Thoracic aorta (tissue), 2 donors: ENCODE measurements at regions not wholly inside any gene's neighbourhood (a gene's known extent, or its start where the extent isn't known, plus 50 kb on each side); places are given as distances from the start of the nearest gene placed in this dataset.

Experiments used
- ATAC-seq: fragments of 150-250 bp; one replicate; pipeline ENCODE4 v1.8.0; 2017; ENCODE audit warnings: low read depth; ENCODE audit not compliant: insufficient number of reproducible peaks, low FRiP score
- DNase-seq: peaks from one replicate; pipeline ENCODE4 v3.0.0-alpha.2; 2020; ENCODE audit warnings: low spot score
- H3K27ac ChIP-seq, 2 donors: fragments of 200-600 bp; sonication (generic); 1 replicate in 1 of 2; 2 replicates in 1 of 2; pipeline ENCODE4 v1.5.1; 2016; ENCODE audit warnings: mild to moderate bottlenecking in 2 of 2, moderate library complexity in 2 of 2
- H3K27me3 ChIP-seq: fragments of 200-600 bp; sonication (generic); replicated peaks from 2 replicates; pipeline ENCODE4 v1.6.0; 2016; ENCODE audit warnings: mild to moderate bottlenecking; ENCODE audit not compliant: insufficient read depth
- H3K36me3 ChIP-seq: fragments of 200-600 bp; sonication (generic); one replicate; pipeline ENCODE4 v1.5.1; 2016
- H3K4me1 ChIP-seq, 2 donors: fragments of 200-600 bp; sonication (generic); 1 replicate in 1 of 2; 2 replicates in 1 of 2; pipeline versions ENCODE4 v1.5.1 to v1.6.0; 2016; ENCODE audit warnings: low read depth in 2 of 2, mild to moderate bottlenecking in 1 of 2; ENCODE audit not compliant: control insufficient read depth in 1 of 2
- H3K4me3 ChIP-seq: fragments of 200-600 bp; sonication (generic); 2 replicates; pipeline ENCODE4 v1.5.1; 2016; ENCODE audit warnings: mild to moderate bottlenecking
- H3K9me3 ChIP-seq: fragments of 200-600 bp; sonication (generic); 2 replicates; pipeline ENCODE4 v1.5.1; 2016
- TF ChIP-seq, protein P1 (sequence below): fragments of 200-600 bp; sonication (generic); IDR thresholded peaks from one replicate; pipeline ENCODE4 v1.5.1; 2019; ENCODE audit warnings: antibody characterized with exemption

GRCh38 chr12:82097438-82097837, 260.7 kb downstream of the CCDC59 start:
- TF ChIP-seq, protein P1, sequence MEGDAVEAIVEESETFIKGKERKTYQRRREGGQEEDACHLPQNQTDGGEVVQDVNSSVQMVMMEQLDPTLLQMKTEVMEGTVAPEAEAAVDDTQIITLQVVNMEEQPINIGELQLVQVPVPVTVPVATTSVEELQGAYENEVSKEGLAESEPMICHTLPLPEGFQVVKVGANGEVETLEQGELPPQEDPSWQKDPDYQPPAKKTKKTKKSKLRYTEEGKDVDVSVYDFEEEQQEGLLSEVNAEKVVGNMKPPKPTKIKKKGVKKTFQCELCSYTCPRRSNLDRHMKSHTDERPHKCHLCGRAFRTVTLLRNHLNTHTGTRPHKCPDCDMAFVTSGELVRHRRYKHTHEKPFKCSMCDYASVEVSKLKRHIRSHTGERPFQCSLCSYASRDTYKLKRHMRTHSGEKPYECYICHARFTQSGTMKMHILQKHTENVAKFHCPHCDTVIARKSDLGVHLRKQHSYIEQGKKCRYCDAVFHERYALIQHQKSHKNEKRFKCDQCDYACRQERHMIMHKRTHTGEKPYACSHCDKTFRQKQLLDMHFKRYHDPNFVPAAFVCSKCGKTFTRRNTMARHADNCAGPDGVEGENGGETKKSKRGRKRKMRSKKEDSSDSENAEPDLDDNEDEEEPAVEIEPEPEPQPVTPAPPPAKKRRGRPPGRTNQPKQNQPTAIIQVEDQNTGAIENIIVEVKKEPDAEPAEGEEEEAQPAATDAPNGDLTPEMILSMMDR: no peak
- no peak overlapping the region for H3K27ac ChIP-seq
- no peaks in the 10 kb centered on the region for H3K9me3 ChIP-seq

GRCh38 chr12:82090165-82090564, 268.0 kb downstream of the CCDC59 start:
- H3K27me3 ChIP-seq: no peaks in the 10 kb centered on the region
- no peak for ATAC-seq

More at GRCh38 chr12:82097438-82097837, 260.7 kb downstream of the CCDC59 start:
- no peaks in the 10 kb centered on the region for H3K36me3 ChIP-seq
- DNase-seq (no peak), ATAC-seq (no peak)
- no peak overlapping the region for H3K4me3 ChIP-seq
- H3K27me3 ChIP-seq: no peaks in the 10 kb centered on the region
- no peaks in the 10 kb centered on the region for H3K4me1 ChIP-seq

GRCh38 chr12:82089369-82090121, 268.6 kb downstream of the CCDC59 start:
- ATAC-seq: no peak
- H3K9me3 ChIP-seq: peaks cover 5% of the 10 kb centered on the region

More at GRCh38 chr12:82090165-82090564, 268.0 kb downstream of the CCDC59 start:
- Histone ChIP-seq H3K36me3 (no peaks in the 10 kb centered on the region), H3K9me3 (no peaks in the 10 kb centered on the region), H3K4me1 (no peaks in the 10 kb centered on the region), H3K27ac (no peak overlapping the region), H3K4me3 (no peak overlapping the region)
- no peak for DNase-seq
- TF ChIP-seq, protein P1: no peak

DNA sequence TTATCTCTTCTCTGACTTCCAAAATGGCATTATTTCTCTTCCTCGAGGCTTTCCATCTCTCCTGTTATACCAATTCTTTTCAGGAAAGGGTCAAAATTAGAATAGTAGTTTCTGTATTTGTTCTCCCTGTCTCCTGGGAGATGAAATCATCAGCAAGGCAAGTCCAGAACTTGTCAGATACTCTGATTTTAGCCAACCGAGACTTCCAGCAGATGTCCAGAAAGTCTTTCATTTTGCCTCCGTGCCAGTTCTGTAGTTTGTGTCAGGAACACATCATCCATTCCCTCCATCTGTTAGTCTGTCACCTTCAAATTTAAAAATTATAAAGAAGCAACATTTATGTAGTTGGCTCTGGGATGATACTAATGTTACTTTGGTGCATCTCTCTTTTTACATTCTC, 275.7 kb downstream of the CCDC59 start:
- TF ChIP-seq, protein P1: no peak
- DNase-seq (no peak), ATAC-seq (no peak)
- Histone ChIP-seq H3K36me3 (no peaks in the 10 kb centered on the region), H3K27me3 (no peaks in the 10 kb centered on the region), H3K4me3 (no peak overlapping the region), H3K9me3 (peaks cover 6% of the 10 kb centered on the region), H3K4me1 (no peaks in the 10 kb centered on the region), H3K27ac (no peak overlapping the region)

More at GRCh38 chr12:82089369-82090121, 268.6 kb downstream of the CCDC59 start:
- no peak for DNase-seq
- TF ChIP-seq, protein P1: no peak
- Histone ChIP-seq H3K27ac (no peak overlapping the region), H3K4me3 (no peak overlapping the region), H3K4me1 (no peaks in the 10 kb centered on the region), H3K36me3 (no peaks in the 10 kb centered on the region), H3K27me3 (no peaks in the 10 kb centered on the region)

- Histone ChIP-seq H3K27ac (no peak overlapping the region), H3K4me1 (no peaks in the 10 kb centered on the region), H3K36me3 (no peaks in the 10 kb centered on the region), H3K27me3 (no peaks in the 10 kb centered on the region), H3K4me3 (no peak overlapping the region), H3K9me3 (no peaks in the 10 kb centered on the region)
- ATAC-seq (no peak), DNase-seq (no peak)
- TF ChIP-seq, protein P1: no peak
Measured at GRCh38 chr12:82069931-82070514, 288.2 kb downstream of the CCDC59 start.
